ENCODE measurements at regions not wholly inside any gene's neighbourhood (a gene's known extent, or its start where the extent isn't known, plus 50 kb on each side); places are given as distances from the start of the nearest gene placed in this dataset.

- DNase-seq = no peak
Observed at GRCh38 chr4:96189761-96190160, 349.9 kb downstream of the PDHA2 start.

GRCh38 chr4:96193061-96193460, 353.2 kb downstream of the PDHA2 start:
- no peak for DNase-seq

GRCh38 chr4:96194993-96195392, 355.1 kb downstream of the PDHA2 start:
- DNase-seq = no peak

GRCh38 chr4:96205143-96205936, 365.4 kb downstream of the PDHA2 start:
- no peak for DNase-seq

GRCh38 chr4:96227515-96227914, 387.6 kb downstream of the PDHA2 start:
- no peak for DNase-seq

GRCh38 chr4:96228463-96228862, 388.6 kb downstream of the PDHA2 start:
- DNase-seq = no peak

- no peak for DNase-seq
Observed at GRCh38 chr4:96240041-96240440, 400.1 kb downstream of the PDHA2 start.

GRCh38 chr4:96241819-96242218, 401.9 kb downstream of the PDHA2 start:
- no peak for DNase-seq

- no peak for DNase-seq
Observed at GRCh38 chr4:96247096-96247495, 407.2 kb downstream of the PDHA2 start.

GRCh38 chr4:96248225-96248624, 408.3 kb downstream of the PDHA2 start:
- no peak for DNase-seq

GRCh38 chr4:96260064-96260682, 420.3 kb downstream of the PDHA2 start:
- DNase-seq = no peak

- DNase-seq = no peak
Observed at GRCh38 chr4:96262057-96262456, 422.2 kb downstream of the PDHA2 start.

- DNase-seq = no peak
Observed at GRCh38 chr4:96263291-96263690, 423.4 kb downstream of the PDHA2 start.

GRCh38 chr4:96264941-96265463, 425.1 kb downstream of the PDHA2 start:
- DNase-seq = no peak

- no peak for DNase-seq
Observed at GRCh38 chr4:96293806-96294205, 453.9 kb downstream of the PDHA2 start.

GRCh38 chr4:96295143-96295741, 455.3 kb downstream of the PDHA2 start:
- DNase-seq = no peak

- no peak for DNase-seq
Observed at GRCh38 chr4:96301715-96302114, 461.8 kb downstream of the PDHA2 start.

GRCh38 chr4:96305030-96305429, 465.1 kb downstream of the PDHA2 start:
- DNase-seq = no peak

- DNase-seq = no peak
Observed at GRCh38 chr4:96312046-96312685, 472.3 kb downstream of the PDHA2 start.

- DNase-seq = no peak
Observed at GRCh38 chr4:96315815-96316214, 475.9 kb downstream of the PDHA2 start.

- no peak for DNase-seq
Observed at GRCh38 chr4:96316776-96317175, 476.9 kb downstream of the PDHA2 start.

GRCh38 chr4:96317891-96318290, 478.0 kb downstream of the PDHA2 start:
- DNase-seq = no peak

- DNase-seq = no peak
Observed at GRCh38 chr4:96326846-96327245, 487.0 kb downstream of the PDHA2 start.

Data from fibroblast of skin of abdomen (primary cell).